ENCODE measurements at regions not wholly inside any gene's neighbourhood (a gene's known extent, or its start where the extent isn't known, plus 50 kb on each side); places are given as distances from the start of the nearest gene placed in this dataset.

GRCh38 chr10:89954787-89955566, 253.6 kb downstream of the KIF20B start:
- CTCF ChIA-PET, result no interaction called here
- no peak for DNase-seq
- no peaks in the 10 kb centered on the region for H3K36me3 ChIP-seq (ENCODE audit: insufficient read depth, low read length)

GRCh38 chr10:89959433-89960110, 258.2 kb downstream of the KIF20B start:
- H3K9me3 Mint-ChIP-seq, result no peaks in the 10 kb centered on the region
- Histone ChIP-seq H3K9me3 (ENCODE audit: low read length) (no peaks in the 10 kb centered on the region), H3K4me3 (ENCODE audit: low read length) (no peak overlapping the region), H3K27me3 (ENCODE audit: insufficient read depth, low read length, poor library complexity, severe bottlenecking) (no peaks in the 10 kb centered on the region), H3K4me1 (ENCODE audit: insufficient read depth, low read length) (no peaks in the 10 kb centered on the region), H3K27ac (ENCODE audit: low read depth, low read length) (no peak overlapping the region), H3K36me3 (ENCODE audit: insufficient read depth, low read length) (no peaks in the 10 kb centered on the region)
- ChIA-PET CTCF (no interaction called here), POLR2A (no interaction called here)
- H3K27me3 Mint-ChIP-seq, result peaks cover 6 to 16% of the 10 kb centered on the region in 2 donors
- DNase-seq, result no peak
- no peaks in the 10 kb centered on the region for H3K4me1 Mint-ChIP-seq
- H3K4me3 Mint-ChIP-seq, result no peak overlapping the region
- H3K36me3 Mint-ChIP-seq, result no peaks in the 10 kb centered on the region
- no peak overlapping the region for H3K27ac Mint-ChIP-seq

More at GRCh38 chr10:89954787-89955566, 253.6 kb downstream of the KIF20B start:
- Mint-ChIP-seq H3K4me1 (no peaks in the 10 kb centered on the region), H3K9me3 (no peaks in the 10 kb centered on the region), H3K27ac (no peak overlapping the region), H3K36me3 (no peaks in the 10 kb centered on the region), H3K27me3 (peaks cover 1 to 6% of the 10 kb centered on the region in 2 donors), H3K4me3 (no peak overlapping the region)
- Histone ChIP-seq H3K4me3 (ENCODE audit: low read length) (no peak overlapping the region), H3K27ac (ENCODE audit: low read depth, low read length) (no peak overlapping the region), H3K9me3 (ENCODE audit: low read length) (no peaks in the 10 kb centered on the region), H3K4me1 (ENCODE audit: insufficient read depth, low read length) (no peaks in the 10 kb centered on the region), H3K27me3 (ENCODE audit: insufficient read depth, low read length, poor library complexity, severe bottlenecking) (no peaks in the 10 kb centered on the region)
- POLR2A ChIA-PET, result no interaction called here

GRCh38 chr10:89963451-89964102, 262.2 kb downstream of the KIF20B start:
- no peak overlapping the region for H3K4me3 ChIP-seq (ENCODE audit: low read length)
- H3K27ac ChIP-seq (ENCODE audit: low read depth, low read length), result no peak overlapping the region
- H3K36me3 ChIP-seq (ENCODE audit: insufficient read depth, low read length), result no peaks in the 10 kb centered on the region
- Mint-ChIP-seq H3K4me3 (no peak overlapping the region), H3K9me3 (no peaks in the 10 kb centered on the region), H3K36me3 (no peaks in the 10 kb centered on the region), H3K27me3 (peaks cover 6 to 24% of the 10 kb centered on the region in 2 donors), H3K27ac (no peak overlapping the region), H3K4me1 (no peaks in the 10 kb centered on the region)
- ChIA-PET POLR2A (no interaction called here), CTCF (no interaction called here)
- no peaks in the 10 kb centered on the region for H3K27me3 ChIP-seq (ENCODE audit: insufficient read depth, low read length, poor library complexity, severe bottlenecking)
- H3K4me1 ChIP-seq (ENCODE audit: insufficient read depth, low read length), result no peaks in the 10 kb centered on the region
- no peaks in the 10 kb centered on the region for H3K9me3 ChIP-seq (ENCODE audit: low read length)
- DNase-seq, result no peak

GRCh38 chr10:89966211-89966610, 264.8 kb downstream of the KIF20B start:
- no peak overlapping the region for H3K4me3 Mint-ChIP-seq
- Histone ChIP-seq H3K27ac (ENCODE audit: low read depth, low read length) (no peak overlapping the region), H3K36me3 (ENCODE audit: insufficient read depth, low read length) (no peaks in the 10 kb centered on the region), H3K9me3 (ENCODE audit: low read length) (no peaks in the 10 kb centered on the region), H3K4me1 (ENCODE audit: insufficient read depth, low read length) (no peaks in the 10 kb centered on the region), H3K27me3 (ENCODE audit: insufficient read depth, low read length, poor library complexity, severe bottlenecking) (no peaks in the 10 kb centered on the region), H3K4me3 (ENCODE audit: low read length) (no peak overlapping the region)
- no peak for DNase-seq
- H3K27me3 Mint-ChIP-seq, result peaks cover 0 to 13% of the 10 kb centered on the region in 2 donors
- no peaks in the 10 kb centered on the region for H3K36me3 Mint-ChIP-seq
- ChIA-PET POLR2A (no interaction called here), CTCF (no interaction called here)
- H3K4me1 Mint-ChIP-seq, result no peaks in the 10 kb centered on the region
- H3K9me3 Mint-ChIP-seq, result no peaks in the 10 kb centered on the region
- H3K27ac Mint-ChIP-seq, result no peak overlapping the region

GRCh38 chr10:89973326-89973725, 271.9 kb downstream of the KIF20B start:
- Histone ChIP-seq H3K27me3 (ENCODE audit: insufficient read depth, low read length, poor library complexity, severe bottlenecking) (no peaks in the 10 kb centered on the region), H3K4me1 (ENCODE audit: insufficient read depth, low read length) (no peaks in the 10 kb centered on the region), H3K9me3 (ENCODE audit: low read length) (no peaks in the 10 kb centered on the region), H3K27ac (ENCODE audit: low read depth, low read length) (no peak overlapping the region), H3K36me3 (ENCODE audit: insufficient read depth, low read length) (no peaks in the 10 kb centered on the region), H3K4me3 (ENCODE audit: low read length) (no peak overlapping the region)
- H3K27me3 Mint-ChIP-seq, result peaks cover 0 to 3% of the 10 kb centered on the region in 2 donors
- no peak for DNase-seq
- H3K27ac Mint-ChIP-seq, result no peak overlapping the region
- H3K4me3 Mint-ChIP-seq, result no peak overlapping the region
- CTCF ChIA-PET, result interaction anchor here (1.3 kb wide), 1 partner anchor 9 kb away, joined by 3 read pairs; no protein-coding TSS in a partner anchor
- H3K4me1 Mint-ChIP-seq, result no peaks in the 10 kb centered on the region
- POLR2A ChIA-PET, result no interaction called here
- H3K36me3 Mint-ChIP-seq, result no peaks in the 10 kb centered on the region
- peaks cover 0 to 3% (median 0%) of the 10 kb centered on the region in 5 donors for H3K9me3 Mint-ChIP-seq

GRCh38 chr10:89975071-89975470, 273.7 kb downstream of the KIF20B start:
- Histone ChIP-seq H3K27me3 (ENCODE audit: insufficient read depth, low read length, poor library complexity, severe bottlenecking) (no peaks in the 10 kb centered on the region), H3K4me1 (ENCODE audit: insufficient read depth, low read length) (no peaks in the 10 kb centered on the region), H3K36me3 (ENCODE audit: insufficient read depth, low read length) (no peaks in the 10 kb centered on the region), H3K27ac (ENCODE audit: low read depth, low read length) (no peak overlapping the region), H3K9me3 (ENCODE audit: low read length) (no peaks in the 10 kb centered on the region), H3K4me3 (ENCODE audit: low read length) (no peak overlapping the region)
- DNase-seq, result no peak
- H3K4me1 Mint-ChIP-seq, result no peaks in the 10 kb centered on the region
- peaks cover 0 to 5% (median 0%) of the 10 kb centered on the region in 5 donors for H3K9me3 Mint-ChIP-seq
- CTCF ChIA-PET, result no interaction called here
- H3K27ac Mint-ChIP-seq, result no peak overlapping the region
- H3K27me3 Mint-ChIP-seq, result peaks cover 0 to 5% of the 10 kb centered on the region in 2 donors
- H3K4me3 Mint-ChIP-seq, result no peak overlapping the region
- H3K36me3 Mint-ChIP-seq, result no peaks in the 10 kb centered on the region
- POLR2A ChIA-PET, result no interaction called here

- Histone ChIP-seq H3K4me1 (ENCODE audit: insufficient read depth, low read length) (no peaks in the 10 kb centered on the region), H3K9me3 (ENCODE audit: low read length) (no peaks in the 10 kb centered on the region), H3K27ac (ENCODE audit: low read depth, low read length) (no peak overlapping the region), H3K4me3 (ENCODE audit: low read length) (no peak overlapping the region), H3K36me3 (ENCODE audit: insufficient read depth, low read length) (no peaks in the 10 kb centered on the region), H3K27me3 (ENCODE audit: insufficient read depth, low read length, poor library complexity, severe bottlenecking) (no peaks in the 10 kb centered on the region)
- no peaks in the 10 kb centered on the region for H3K36me3 Mint-ChIP-seq
- H3K27ac Mint-ChIP-seq, result no peak overlapping the region
- CTCF ChIA-PET, result no interaction called here
- no peak overlapping the region for H3K4me3 Mint-ChIP-seq
- peaks cover 0 to 8% of the 10 kb centered on the region in 2 donors for H3K27me3 Mint-ChIP-seq
- no peaks in the 10 kb centered on the region for H3K4me1 Mint-ChIP-seq
- DNase-seq, result no peak
- peaks cover 0 to 5% (median 0%) of the 10 kb centered on the region in 5 donors for H3K9me3 Mint-ChIP-seq
- POLR2A ChIA-PET, result no interaction called here
Measured at GRCh38 chr10:89975771-89976170, 274.4 kb downstream of the KIF20B start.

- H3K9me3 Mint-ChIP-seq, result peaks cover 0 to 3% (median 0%) of the 10 kb centered on the region in 5 donors
- H3K4me3 Mint-ChIP-seq, result no peak overlapping the region
- DNase-seq, result no peak
- no peaks in the 10 kb centered on the region for H3K4me1 Mint-ChIP-seq
- ChIA-PET CTCF (no interaction called here), POLR2A (no interaction called here)
- H3K36me3 Mint-ChIP-seq, result no peaks in the 10 kb centered on the region
- H3K27ac Mint-ChIP-seq, result no peak overlapping the region
- no peaks in the 10 kb centered on the region for H3K36me3 ChIP-seq (ENCODE audit: insufficient read depth, low read length)
- peaks cover 4 to 12% of the 10 kb centered on the region in 2 donors for H3K27me3 Mint-ChIP-seq
- no peaks in the 10 kb centered on the region for H3K27me3 ChIP-seq (ENCODE audit: insufficient read depth, low read length, poor library complexity, severe bottlenecking)
- no peaks in the 10 kb centered on the region for H3K4me1 ChIP-seq (ENCODE audit: insufficient read depth, low read length)
- no peak overlapping the region for H3K4me3 ChIP-seq (ENCODE audit: low read length)
- no peak overlapping the region for H3K27ac ChIP-seq (ENCODE audit: low read depth, low read length)
- no peaks in the 10 kb centered on the region for H3K9me3 ChIP-seq (ENCODE audit: low read length)
Measured at GRCh38 chr10:89978081-89978480, 276.7 kb downstream of the KIF20B start.
